ENCODE measurements at regions not wholly inside any gene's neighbourhood (a gene's known extent, or its start where the extent isn't known, plus 50 kb on each side); places are given as distances from the start of the nearest gene placed in this dataset.

- H3K9me3 ChIP-seq (ENCODE audit: insufficient read depth in 2 of 2, low read depth in 1 of 2, low read length in 1 of 2): no peaks in the 10 kb centered on the region
- DNase-seq (ENCODE audit: low read depth in 1 of 2, low spot score in 2 of 2) (no peak), FAIRE-seq (no peak)
- no peak overlapping the region for H3K9ac ChIP-seq (replicated peaks in 1 of 4; ENCODE audit: extremely low read depth in 1 of 4, low read depth in 3 of 4, low read length in 3 of 4)
- no peak overlapping the region for H2BK15ac ChIP-seq (ENCODE audit: low read length)
- H4K5ac ChIP-seq (ENCODE audit: insufficient read length, low read depth, low read length): no peak overlapping the region
- no peak overlapping the region for H2BK5ac ChIP-seq (ENCODE audit: low read depth, low read length)
- no peak overlapping the region for H3K4me3 ChIP-seq (ENCODE audit: extremely low read depth in 1 of 4, insufficient read depth in 2 of 4, low read depth in 3 of 4, low read length in 4 of 4)
- 0 out of 2 replicates have a peak overlapping the region, but pooled peaks have one; percentile 30 for H4K8ac ChIP-seq (ENCODE audit: extremely low read depth, insufficient read depth, low read length)
- no peak overlapping the region for H3K56ac ChIP-seq (replicated peaks; ENCODE audit: insufficient read length, low read depth, low read length)
- H3K36me3 ChIP-seq (ENCODE audit: control insufficient read depth in 2 of 4, insufficient read depth in 4 of 4, low read length in 3 of 4): no peaks in the 10 kb centered on the region
- no peaks in the 10 kb centered on the region; a peak in 1 of 7 replicates for H3K27me3 ChIP-seq (replicated peaks in 1 of 4; ENCODE audit: control insufficient read depth in 3 of 4, extremely low read depth in 1 of 4, insufficient read depth in 3 of 4, low read length in 3 of 4)
- no peaks in the 10 kb centered on the region for H3K79me2 ChIP-seq (ENCODE audit: control insufficient read depth in 1 of 2, insufficient read depth in 2 of 2, low read length in 2 of 2)
- H3K4me2 ChIP-seq (ENCODE audit: insufficient read depth in 1 of 2, low read depth in 2 of 2, low read length in 2 of 2): no peak overlapping the region
- H3K23ac ChIP-seq (ENCODE audit: insufficient read length): no peak overlapping the region
- H3K23me2 ChIP-seq (ENCODE audit: low read depth, low read length): no peaks in the 10 kb centered on the region; the same call in 1 of the 2 replicates
- H4K20me1 ChIP-seq (replicated peaks in 1 of 2; ENCODE audit: control insufficient read depth in 1 of 2, insufficient read depth in 2 of 2, low read length in 2 of 2): no peaks in the 10 kb centered on the region
- no peak overlapping the region for H2BK120ac ChIP-seq (replicated peaks; ENCODE audit: low read depth, low read length)
- no peak overlapping the region for H2BK12ac ChIP-seq (ENCODE audit: low read depth, low read length)
- 94% methylated on average over 21 of the region's 21 CpGs; no CpG with 5 or more reads in 1 of the 2 experiments for WGBS, 2 experiments (ENCODE audit: extremely low coverage in 1 of 2, insufficient coverage in 1 of 2, insufficient read length in 1 of 2, insufficient replicate concordance in 2 of 2, low coverage in 1 of 2, low lambda C conversion rate in 2 of 2, missing lambda C conversion rate in 1 of 2)
- POLR2A ChIA-PET (ENCODE audit: partially characterized antibody): no interaction called here
- no peaks in the 10 kb centered on the region for H3K4me1 ChIP-seq (replicated peaks in 1 of 4; ENCODE audit: control insufficient read depth in 3 of 4, insufficient read depth in 4 of 4, low read length in 3 of 4)
- no peak overlapping the region for H3K4ac ChIP-seq (replicated peaks; ENCODE audit: insufficient read length, low read depth, low read length)
- no peak overlapping the region for H3K27ac ChIP-seq (ENCODE audit: low read depth, low read length)
- no peak overlapping the region for H4K91ac ChIP-seq (replicated peaks; ENCODE audit: insufficient read length, low read length)
- peak overlapping the region; percentile 83; the same call in 1 of the 2 replicates for H2AFZ ChIP-seq (ENCODE audit: low read length)
- CTCF ChIA-PET (ENCODE audit: partially characterized antibody): interaction anchor here (0.6 to 1.1 kb wide), 2 partner anchors 10 to 1143 kb away, joined by 3 read pairs; no protein-coding TSS in a partner anchor
- H2AK5ac ChIP-seq (ENCODE audit: low read depth, low read length): no peak overlapping the region
- no peak overlapping the region for H2BK20ac ChIP-seq (ENCODE audit: low read length)
- H3K18ac ChIP-seq (ENCODE audit: extremely low read depth, low read length): no peak overlapping the region
- no peak overlapping the region for H3K14ac ChIP-seq (ENCODE audit: insufficient read length)
- H3K79me1 ChIP-seq (ENCODE audit: low read depth, low read length): no peaks in the 10 kb centered on the region
- TF ChIP-seq CHD2 (IDR thresholded peaks at IDR 0.05; ENCODE audit: low read length): no peak
- TF ChIP-seq ASH2L (IDR thresholded peaks at IDR 0.05; ENCODE audit: low read length): no peak
- TF ChIP-seq EGR1 (IDR thresholded peaks at IDR 0.05; ENCODE audit: borderline replicate concordance, low read depth, low read length): no peak
- no peak for TF ChIP-seq BRCA1 (IDR thresholded peaks at IDR 0.05; ENCODE audit: low read depth, low read length)
- TF ChIP-seq CHD1 (IDR thresholded peaks at IDR 0.05; ENCODE audit: low read depth, low read length): no peak
- no peak for TF ChIP-seq RXRA (IDR thresholded peaks at IDR 0.05; ENCODE audit: insufficient read depth, low read depth, low read length)
- TF ChIP-seq KDM1A (IDR thresholded peaks at IDR 0.05; ENCODE audit: borderline replicate concordance, low read length): no peak
- no peak for TF ChIP-seq HDAC2 (IDR thresholded peaks at IDR 0.05; ENCODE audit: borderline replicate concordance in 1 of 2, low read depth in 2 of 2, low read length in 2 of 2)
- TF ChIP-seq CEBPB (IDR thresholded peaks at IDR 0.05; ENCODE audit: low read depth, low read length): no peak
- TF ChIP-seq MAFK (IDR thresholded peaks at IDR 0.05; ENCODE audit: low read depth, low read length): no peak
- no peak for TF ChIP-seq USF2 (IDR thresholded peaks at IDR 0.05; ENCODE audit: low read length)
- TF ChIP-seq TBP (IDR thresholded peaks at IDR 0.05; ENCODE audit: low read depth, low read length): no peak
Measured at GRCh38 chr18:24659827-24660720, 199.6 kb downstream of the HRH4 start.
